G401 (cell line): ENCODE measurements at regions not wholly inside any gene's neighbourhood (a gene's known extent, or its start where the extent isn't known, plus 50 kb on each side); places are given as distances from the start of the nearest gene placed in this dataset.
A peak's percentile ranks its signal among the peaks of the same experiment; 100 is the strongest.
"Not testable (repeated sequence)": the region's sequence is repeated elsewhere in the genome, so short reads cannot be mapped to it uniquely, and the experiment has no call there.

Experiments
- DNase-seq: peaks from one replicate; pipeline ENCODE4 v3.0.0-alpha.2; 2015; ENCODE audit warnings: low spot score
- in situ Hi-C: cut with HindIII; loops from 2 replicates; pipeline ENCODE4 v1.10.0; 2016; ENCODE audit warnings: low sequenced_read_pairs, mixed read lengths

DNA sequence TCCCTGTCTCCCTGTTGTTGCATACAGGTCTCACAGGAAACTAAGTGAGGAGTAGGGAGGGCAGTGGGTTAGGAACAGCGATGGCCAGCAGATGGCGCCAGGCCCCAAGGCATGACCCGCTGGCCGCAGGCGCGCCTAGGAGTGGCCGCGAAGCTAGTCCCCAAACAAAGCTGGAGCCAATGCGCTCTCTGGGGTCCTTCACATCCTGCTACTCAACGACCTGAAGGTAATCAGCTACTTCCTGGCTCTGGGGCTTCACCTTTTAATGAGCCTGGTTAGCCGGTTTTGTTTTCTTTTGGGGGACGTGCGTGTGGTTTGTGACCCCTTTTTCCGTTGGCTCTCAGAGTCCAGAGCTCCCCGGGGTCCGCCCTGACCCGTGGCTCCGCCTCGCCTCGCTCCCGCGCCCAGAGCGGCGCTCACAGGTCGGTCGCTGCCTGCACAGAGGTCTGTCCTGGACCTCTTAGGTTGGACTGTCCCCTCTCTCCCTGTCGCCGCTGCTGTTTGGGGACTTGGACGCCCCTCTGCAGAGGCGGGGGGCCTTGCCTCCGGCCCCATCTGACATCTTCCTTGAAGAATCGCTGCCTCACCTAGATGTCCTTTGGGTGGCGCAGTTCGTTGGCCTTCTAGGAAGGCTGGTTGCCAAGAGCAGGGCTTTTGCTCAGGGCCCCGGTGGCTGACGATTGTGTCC lies 62.2 kb upstream of the GTF3A start:
- peak; percentile 85 for DNase-seq
- in situ Hi-C loops = no loop called here

GRCh38 chr13:27363637-27364036 lies 60.8 kb upstream of the GTF3A start:
- in situ Hi-C loops, DNase-seq: not testable (repeated sequence)

GRCh38 chr13:27367570-27367969 lies 56.8 kb upstream of the GTF3A start:
- in situ Hi-C loops = no loop called here
- DNase-seq = no peak

- in situ Hi-C loops = no loop called here
- no peak for DNase-seq
These were observed 54.0 kb upstream of the GTF3A start for GRCh38 chr13:27370305-27370872.

DNA sequence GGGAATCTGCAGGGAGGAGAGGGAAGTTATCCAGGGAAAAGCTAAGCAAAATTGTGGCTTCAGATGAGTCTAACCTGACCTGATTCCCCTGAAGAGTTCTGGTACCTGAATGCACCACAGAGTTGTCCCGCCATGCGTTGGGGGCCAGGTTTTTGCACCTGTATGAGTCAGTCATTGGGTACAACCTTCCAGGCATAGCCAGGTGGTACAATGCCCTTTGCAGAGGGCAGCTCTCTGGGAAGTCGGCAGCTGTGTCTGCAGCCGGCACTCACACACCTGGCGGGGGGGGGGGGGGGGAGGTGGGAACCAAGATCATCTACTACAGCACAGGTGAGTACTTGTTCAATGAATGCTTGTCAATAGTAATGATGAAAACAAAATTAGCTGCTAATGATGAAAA lies 52.5 kb upstream of the GTF3A start:
- no peak for DNase-seq
- in situ Hi-C loops = no loop called here

DNA sequence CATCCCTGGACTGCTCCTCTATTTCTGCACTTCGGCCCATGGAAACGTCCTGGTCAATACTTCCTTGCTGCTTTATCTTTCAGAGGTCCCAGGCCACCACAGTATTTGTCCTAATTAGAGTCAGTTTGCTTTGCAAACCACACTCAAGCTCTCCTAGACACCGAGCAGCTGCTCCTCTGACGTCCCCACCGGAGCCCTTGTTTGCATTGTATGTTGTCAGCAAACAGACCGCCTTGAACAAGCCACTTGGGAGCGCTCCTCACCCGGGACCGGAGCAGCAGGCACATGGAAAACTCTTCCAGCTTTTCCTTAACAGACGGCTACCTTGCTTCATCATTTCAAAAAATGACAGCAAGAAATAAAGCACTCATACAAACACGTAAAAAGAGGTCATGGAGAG lies 51.5 kb upstream of the GTF3A start:
- DNase-seq = no peak
- in situ Hi-C loops = no loop called here

GRCh38 chr13:27374126-27374613 lies 50.2 kb upstream of the GTF3A start:
- in situ Hi-C loops = no loop called here
- no peak for DNase-seq
